GM12878 (cell line): ENCODE measurements at regions not wholly inside any gene's neighbourhood (a gene's known extent, or its start where the extent isn't known, plus 50 kb on each side); places are given as distances from the start of the nearest gene placed in this dataset.

ENCODE experiments used
- ASH2L ChIP-seq: fragments of 300-600, 200-600 bp; sonication (generic); IDR thresholded peaks from 2 replicates; pipeline ENCODE4 v1.6.1; 2017; ENCODE audit warnings: low read depth, mild to moderate bottlenecking, borderline replicate concordance
- CHD2 ChIP-seq: IDR thresholded peaks from 2 replicates; pipeline ENCODE4 v1.6.1; 2011; ENCODE audit warnings: low read depth, low read length, improper control_type of control experiment, borderline replicate concordance
- CTCF ChIP-seq, 3 experiments: IDR thresholded peaks in 2 of 3; conservative IDR thresholded peaks in 1 of 3; 2 replicates each; pipeline ENCODE4 v1.5.1; 2011; ENCODE audit warnings: low read depth in 3 of 3, low read length in 3 of 3, mild to moderate bottlenecking in 3 of 3, control low read depth in 2 of 3, moderate library complexity in 2 of 3, inconsistent platforms in 1 of 3, mixed read lengths in 1 of 3; ENCODE audit not compliant: control insufficient read depth in 2 of 3, insufficient read depth in 1 of 3; ENCODE audit errors: extremely low read depth in 1 of 3
- EZH2 ChIP-seq: IDR thresholded peaks from 2 replicates; pipeline ENCODE4 v1.6.1; 2012; ENCODE audit warnings: low read depth, mild to moderate bottlenecking, control low read depth, inconsistent platforms, low read length, borderline replicate concordance; ENCODE audit not compliant: control insufficient read depth
- NFYB ChIP-seq: IDR thresholded peaks from 2 replicates; pipeline ENCODE4 v1.6.1; 2011; ENCODE audit warnings: low read depth, mild to moderate bottlenecking, low read length, improper control_type of control experiment, moderate library complexity; ENCODE audit not compliant: insufficient read depth
- PAX5 ChIP-seq: IDR thresholded peaks from 2 replicates; pipeline ENCODE4 v1.6.1; 2011; ENCODE audit warnings: low read depth, low read length, borderline replicate concordance
- PKNOX1 ChIP-seq: fragments of 450-650 bp; IDR thresholded peaks from 2 replicates; pipeline ENCODE4 v1.6.1; 2016; ENCODE audit warnings: mild to moderate bottlenecking
- POLR2A ChIP-seq: IDR thresholded peaks from 2 replicates; pipeline ENCODE4 v1.6.1; 2011; ENCODE audit warnings: low read depth, mild to moderate bottlenecking, low read length
- POU2F2 ChIP-seq: IDR thresholded peaks from 3 replicates; pipeline ENCODE4 v1.6.1; 2011; ENCODE audit warnings: low read depth, mild to moderate bottlenecking, low read length, borderline replicate concordance
- RAD21 ChIP-seq: IDR thresholded peaks from 2 replicates; pipeline ENCODE4 v1.6.1; 2011; ENCODE audit warnings: mild to moderate bottlenecking, low read depth, low read length, moderate library complexity; ENCODE audit not compliant: insufficient read depth
- SREBF1 ChIP-seq: IDR thresholded peaks from 2 replicates; pipeline ENCODE4 v1.6.1; 2012; ENCODE audit warnings: mild to moderate bottlenecking, low read length

DNA sequence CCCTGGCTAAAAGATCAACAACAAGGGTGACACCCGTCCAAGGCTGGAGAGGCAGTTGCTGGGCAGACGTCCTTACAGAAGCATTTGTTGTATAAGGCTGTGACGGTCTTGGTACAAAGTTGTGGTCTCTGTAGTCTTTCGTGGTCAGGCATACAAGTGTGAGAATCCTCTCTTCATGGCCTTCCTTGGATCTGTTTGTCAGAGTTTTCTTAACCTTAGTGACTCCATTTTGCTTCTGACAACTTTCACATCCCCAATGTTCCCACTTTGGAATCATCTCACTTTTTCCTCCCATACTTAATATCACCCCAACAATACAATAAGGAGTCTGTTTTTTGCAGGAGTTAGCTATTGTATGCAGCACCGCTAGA, 72.7 kb upstream of the ZCCHC2 start:
- TF ChIP-seq CHD2 (no peak), CTCF (IDR thresholded peaks at IDR 0.05 in 2 of 3, conservative IDR thresholded peaks at IDR 0.05 in 1 of 3; ENCODE audit: control insufficient read depth in 2 of 3, extremely low read depth in 1 of 3, insufficient read depth in 1 of 3, low read depth in 3 of 3, low read length in 3 of 3) (no peak), RAD21 (no peak), NFYB (no peak), POLR2A (no peak), SREBF1 (no peak), EZH2 (no peak), ASH2L (no peak), PKNOX1 (no peak), POU2F2 (no peak), PAX5 (no peak)
